HG03139 (cell line): ENCODE measurements at regions not wholly inside any gene's neighbourhood (a gene's known extent, or its start where the extent isn't known, plus 50 kb on each side); places are given as distances from the start of the nearest gene placed in this dataset.
"Not testable (repeated sequence)": the region's sequence is repeated elsewhere in the genome, so short reads cannot be mapped to it uniquely, and the experiment has no call there.

Experiments used
- ATAC-seq: cut with Tn5 transposase; IDR thresholded peaks from one replicate; pipeline ENCODE4 v1.9.1; 2021; ENCODE audit not compliant: unreplicated experiment

- no peak for ATAC-seq
These were observed 50.9 kb upstream of the WARS2 start for GRCh38 chr1:119191325-119191724.

- ATAC-seq, result no peak
These were observed 63.9 kb upstream of the WARS2 start for GRCh38 chr1:119204197-119204960.

- no peak for ATAC-seq
These were observed 64.5 kb upstream of the WARS2 start for GRCh38 chr1:119204961-119205357.

- ATAC-seq, result no peak
These were observed 68.6 kb upstream of the WARS2 start for GRCh38 chr1:119209061-119209460.

- ATAC-seq, result no peak
These were observed 69.3 kb upstream of the WARS2 start for GRCh38 chr1:119209596-119210295.

- no peak for ATAC-seq
These were observed 69.8 kb upstream of the WARS2 start for GRCh38 chr1:119210296-119210649.

GRCh38 chr1:119213213-119213612 is 72.8 kb upstream of the WARS2 start:
- not testable (repeated sequence) for ATAC-seq

GRCh38 chr1:119214961-119215360 is 74.5 kb upstream of the WARS2 start:
- not testable (repeated sequence) for ATAC-seq

- ATAC-seq, result no peak
These were observed 76.9 kb upstream of the WARS2 start for GRCh38 chr1:119217309-119217828.

- ATAC-seq, result no peak
These were observed 79.3 kb upstream of the WARS2 start for GRCh38 chr1:119219711-119220110.

GRCh38 chr1:119220991-119221390 is 80.5 kb upstream of the WARS2 start:
- ATAC-seq, result no peak

GRCh38 chr1:119222271-119222670 is 81.8 kb upstream of the WARS2 start:
- no peak for ATAC-seq

- ATAC-seq, result no peak
These were observed 84.8 kb upstream of the WARS2 start for GRCh38 chr1:119225265-119225664.

GRCh38 chr1:119225831-119226230 is 85.4 kb upstream of the WARS2 start:
- ATAC-seq, result no peak

GRCh38 chr1:119226321-119226720 is 85.9 kb upstream of the WARS2 start:
- ATAC-seq, result no peak

GRCh38 chr1:119226913-119227312 is 86.5 kb upstream of the WARS2 start:
- ATAC-seq, result no peak

- ATAC-seq, result no peak
These were observed 87.0 kb upstream of the WARS2 start for GRCh38 chr1:119227456-119227855.

GRCh38 chr1:119228335-119229080 is 88.1 kb upstream of the WARS2 start:
- ATAC-seq, result no peak

GRCh38 chr1:119235120-119235519 is 94.7 kb upstream of the WARS2 start:
- no peak for ATAC-seq

- ATAC-seq, result no peak
These were observed 105.4 kb upstream of the WARS2 start for GRCh38 chr1:119245881-119246280.

GRCh38 chr1:119249283-119249682 is 108.8 kb upstream of the WARS2 start:
- ATAC-seq, result no peak

- ATAC-seq, result no peak
These were observed 109.8 kb upstream of the WARS2 start for GRCh38 chr1:119250299-119250698.
